HG02642 (cell line): ENCODE measurements at regions not wholly inside any gene's neighbourhood (a gene's known extent, or its start where the extent isn't known, plus 50 kb on each side); places are given as distances from the start of the nearest gene placed in this dataset.

Source experiments
- ATAC-seq: cut with Tn5 transposase; IDR thresholded peaks from one replicate; pipeline ENCODE4 v1.9.1; 2021; ENCODE audit warnings: mild to moderate bottlenecking; ENCODE audit not compliant: unreplicated experiment, poor library complexity

DNA sequence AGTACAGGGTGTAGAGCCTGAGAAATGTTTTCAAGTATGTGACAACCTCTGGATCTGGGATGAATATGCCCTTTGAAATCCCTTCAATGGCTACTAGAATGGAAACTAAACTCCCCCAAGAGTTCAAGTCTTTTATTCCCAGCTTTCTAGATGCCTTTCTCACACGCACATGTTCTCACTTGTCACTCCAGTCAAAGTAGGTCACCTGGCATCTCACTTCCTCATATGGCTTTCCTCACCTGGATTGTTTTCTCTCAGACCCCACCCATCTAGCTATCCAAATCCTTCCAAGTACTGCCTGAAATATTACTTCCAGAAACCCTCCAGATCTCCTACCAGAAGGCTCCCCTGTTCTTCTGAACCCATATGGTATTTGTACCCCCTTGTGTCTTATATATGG, 615.4 kb upstream of the KLF4 start:
- no peak for ATAC-seq

GRCh38 chr9:108103046-108103693, 613.6 kb upstream of the KLF4 start:
- ATAC-seq = no peak

DNA sequence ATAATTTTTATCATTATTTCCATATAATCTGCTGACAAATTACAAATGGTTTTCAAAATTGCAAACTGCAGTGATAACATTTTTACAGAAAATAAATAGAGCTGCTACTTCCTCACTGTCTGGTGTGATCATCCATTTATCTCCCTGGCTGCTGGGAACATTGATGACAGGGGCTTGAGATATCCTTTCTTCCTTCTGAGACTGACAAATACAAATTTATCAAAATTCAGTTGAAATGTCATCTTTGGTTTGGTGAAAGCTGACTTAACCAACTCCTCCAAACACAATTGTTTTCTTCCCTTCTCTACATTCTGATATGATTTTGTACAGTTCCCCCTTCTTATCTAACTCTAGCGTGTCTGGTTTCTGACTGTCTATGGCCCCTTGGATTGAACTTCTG, 611.8 kb upstream of the KLF4 start:
- ATAC-seq = no peak

DNA sequence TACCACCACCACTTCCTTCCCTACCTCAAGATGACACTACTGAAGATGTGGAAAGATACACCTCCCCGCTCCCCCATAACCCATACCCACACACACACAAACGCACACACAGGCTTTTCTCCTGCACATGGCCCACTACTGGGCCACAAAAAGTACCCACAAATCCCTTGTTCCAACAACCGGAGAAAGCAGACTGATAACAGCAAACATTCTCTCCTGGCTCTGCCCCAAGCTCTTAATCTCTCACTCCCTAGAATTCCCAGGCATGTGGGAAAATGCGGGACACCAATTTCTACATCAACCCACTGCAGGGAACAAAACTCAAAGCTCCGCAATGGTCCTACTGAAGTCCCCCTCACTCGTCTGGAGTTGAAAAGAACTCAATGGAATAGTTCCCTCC, 611.0 kb upstream of the KLF4 start:
- no peak for ATAC-seq

DNA sequence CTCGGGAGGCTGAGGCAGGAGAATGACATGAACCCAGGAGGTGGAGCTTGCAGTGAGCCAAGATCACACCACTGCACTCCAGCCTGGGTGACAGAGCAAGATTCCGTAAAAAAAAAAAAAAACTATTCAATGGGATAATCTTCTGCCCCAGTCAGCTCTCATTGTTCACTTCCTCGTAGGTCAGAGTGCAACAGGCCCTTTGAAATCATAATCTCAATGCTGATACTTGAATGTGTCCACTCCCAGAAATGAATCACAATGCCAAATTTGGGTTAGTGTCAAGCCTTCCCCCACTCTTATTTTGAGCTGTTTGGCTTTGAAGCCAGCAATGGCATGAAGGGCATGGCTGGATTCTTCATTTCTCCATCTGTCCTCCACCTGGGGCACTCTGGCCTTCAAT, 610.3 kb upstream of the KLF4 start:
- ATAC-seq = no peak

GRCh38 chr9:108095496-108095895, 605.9 kb upstream of the KLF4 start:
- no peak for ATAC-seq

DNA sequence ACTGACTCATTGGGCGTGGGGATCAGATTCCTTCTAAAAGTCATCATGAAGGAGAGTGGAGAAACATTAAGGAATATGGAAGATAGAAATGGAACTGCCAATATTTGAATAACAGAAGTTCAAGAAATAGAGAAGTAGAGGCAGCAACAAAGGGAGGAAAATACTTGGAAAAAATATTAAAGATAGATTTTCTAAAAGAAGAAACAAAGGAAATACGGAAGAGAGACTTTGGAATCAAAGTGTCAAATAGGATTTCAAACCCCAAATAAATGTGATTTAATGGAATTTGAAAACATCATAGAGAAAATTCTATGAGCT, 605.1 kb upstream of the KLF4 start:
- ATAC-seq = no peak

- ATAC-seq = no peak
These were observed 604.5 kb upstream of the KLF4 start for GRCh38 chr9:108093773-108094675.

GRCh38 chr9:108088916-108089315, 599.3 kb upstream of the KLF4 start:
- no peak for ATAC-seq

GRCh38 chr9:108087781-108088180, 598.2 kb upstream of the KLF4 start:
- no peak for ATAC-seq

- ATAC-seq = no peak
These were observed 597.1 kb upstream of the KLF4 start for GRCh38 chr9:108086624-108087023.

- no peak for ATAC-seq
These were observed 595.7 kb upstream of the KLF4 start for GRCh38 chr9:108085294-108085693.

GRCh38 chr9:108083796-108084352, 594.3 kb upstream of the KLF4 start:
- no peak for ATAC-seq

DNA sequence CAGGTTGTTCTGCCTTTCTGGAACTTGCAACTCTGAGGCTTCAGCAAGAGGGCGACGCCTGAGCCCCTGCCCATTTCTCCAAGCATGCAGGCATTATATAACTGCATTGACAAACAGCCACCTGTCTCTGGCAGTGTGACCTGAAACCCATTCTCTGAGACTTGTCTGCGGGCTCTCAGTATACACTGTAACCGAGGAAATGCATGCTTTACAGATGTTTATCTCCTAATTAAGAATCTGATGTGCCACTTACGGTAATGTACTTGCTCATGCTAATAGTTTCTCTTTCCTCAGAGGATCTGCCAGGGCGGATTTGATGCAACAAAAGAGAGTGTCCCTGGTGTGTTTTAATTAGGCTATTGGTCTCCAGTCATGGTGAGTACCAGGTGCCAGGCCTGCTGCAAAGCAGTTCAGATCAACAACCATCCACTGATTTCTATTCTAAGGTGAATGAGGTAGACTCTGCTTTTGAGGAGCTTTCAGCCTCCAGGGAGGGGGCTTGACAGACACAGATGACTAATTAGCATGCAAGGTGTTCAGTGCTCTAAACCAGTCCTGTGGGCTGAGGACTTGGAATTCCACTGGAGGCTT, 593.7 kb upstream of the KLF4 start:
- ATAC-seq = no peak

DNA sequence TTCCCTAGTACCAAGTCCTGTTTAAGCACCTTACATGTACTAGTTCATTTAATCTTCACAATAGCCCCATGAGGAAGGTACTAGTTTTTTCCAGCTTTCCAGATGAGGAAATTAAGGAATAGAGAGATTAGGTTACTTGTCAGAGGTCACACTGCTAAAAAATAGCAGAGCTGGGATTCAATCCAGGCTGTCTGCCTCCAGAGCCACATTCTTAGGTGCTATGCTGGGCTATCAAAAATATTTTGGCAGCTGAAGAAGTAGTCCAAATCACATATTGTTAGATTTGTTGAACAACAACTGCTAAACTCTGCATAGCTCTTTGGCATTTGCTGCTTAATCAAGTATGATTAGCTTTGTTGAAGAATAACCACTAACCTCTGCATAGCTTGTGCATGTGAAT, 591.5 kb upstream of the KLF4 start:
- ATAC-seq = no peak

GRCh38 chr9:108080285-108080684, 590.7 kb upstream of the KLF4 start:
- no peak for ATAC-seq

GRCh38 chr9:108078811-108079210, 589.2 kb upstream of the KLF4 start:
- no peak for ATAC-seq

- ATAC-seq = no peak
These were observed 588.8 kb upstream of the KLF4 start for GRCh38 chr9:108078375-108078774.

GRCh38 chr9:108077556-108077955, 588.0 kb upstream of the KLF4 start:
- ATAC-seq = no peak

- no peak for ATAC-seq
These were observed 585.3 kb upstream of the KLF4 start for GRCh38 chr9:108074900-108075299.

GRCh38 chr9:108073823-108074222, 584.3 kb upstream of the KLF4 start:
- ATAC-seq = no peak
